SKM-1 (cell line): ENCODE measurements at regions not wholly inside any gene's neighbourhood (a gene's known extent, or its start where the extent isn't known, plus 50 kb on each side); places are given as distances from the start of the nearest gene placed in this dataset.
"Not testable (repeated sequence)": the region's sequence is repeated elsewhere in the genome, so short reads cannot be mapped to it uniquely, and the experiment has no call there.

Source experiments
- DNase-seq: peaks from one replicate; lab custom pipeline; 2025; ENCODE audit not compliant: unreplicated experiment; lab: John Stamatoyannopoulos, UW

DNA sequence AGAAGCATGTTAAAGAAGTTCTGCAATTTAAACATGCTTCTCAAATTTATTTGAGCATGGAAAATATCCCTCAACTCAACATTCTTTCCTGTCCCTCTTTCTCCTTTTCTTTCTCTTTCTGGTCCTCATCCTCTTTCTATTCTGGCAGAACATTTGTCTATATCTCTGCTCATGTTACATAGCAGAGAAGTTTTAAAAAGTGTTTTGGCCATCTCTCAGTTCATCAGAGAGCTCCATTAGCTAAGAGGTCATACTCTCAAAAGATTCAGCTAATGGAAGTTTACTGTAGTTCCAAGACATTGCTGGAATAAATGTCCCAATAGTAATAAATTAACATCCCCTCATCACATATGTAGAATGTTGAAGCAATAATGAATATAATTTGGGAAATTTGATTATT lies 53.5 kb downstream of the XCL2 start:
- DNase-seq = no peak

DNA sequence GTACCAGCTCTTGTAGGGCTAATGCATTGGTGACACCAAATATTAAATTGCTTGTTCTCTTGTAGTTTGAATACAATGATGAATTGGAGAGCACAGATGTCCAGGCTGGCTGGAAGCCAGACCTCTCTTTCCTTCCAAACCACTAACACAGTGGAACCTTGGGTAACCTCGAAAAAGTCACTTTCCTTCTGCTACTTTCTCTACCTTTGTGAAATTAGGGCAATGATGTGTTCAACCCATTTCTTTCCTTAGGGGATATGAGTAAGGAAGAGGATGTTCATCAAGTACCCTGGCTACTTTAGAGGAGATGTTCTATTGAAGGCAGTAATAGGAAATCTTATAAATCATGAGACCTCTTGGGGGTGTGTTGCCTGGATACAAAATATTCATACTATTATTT lies 55.7 kb downstream of the XCL2 start:
- DNase-seq = no peak

DNA sequence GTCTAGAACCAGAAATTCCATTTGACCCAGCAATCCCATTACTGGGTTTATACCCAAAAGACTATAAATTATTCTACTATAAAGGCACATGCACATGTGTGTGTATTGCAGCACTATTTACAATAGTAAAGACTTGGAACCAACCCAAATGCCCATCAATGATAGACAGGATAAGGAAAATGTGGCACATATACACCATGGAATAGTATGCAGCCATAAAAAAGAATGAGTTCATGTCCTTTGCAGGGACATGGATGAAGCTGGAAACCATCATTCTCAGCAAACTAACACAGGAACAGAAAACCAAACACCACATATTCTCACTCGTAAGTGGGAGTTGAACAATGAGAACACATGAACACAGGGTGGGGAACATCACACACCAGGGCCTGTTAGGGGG lies 57.0 kb downstream of the XCL2 start:
- DNase-seq = not testable (repeated sequence)

DNA sequence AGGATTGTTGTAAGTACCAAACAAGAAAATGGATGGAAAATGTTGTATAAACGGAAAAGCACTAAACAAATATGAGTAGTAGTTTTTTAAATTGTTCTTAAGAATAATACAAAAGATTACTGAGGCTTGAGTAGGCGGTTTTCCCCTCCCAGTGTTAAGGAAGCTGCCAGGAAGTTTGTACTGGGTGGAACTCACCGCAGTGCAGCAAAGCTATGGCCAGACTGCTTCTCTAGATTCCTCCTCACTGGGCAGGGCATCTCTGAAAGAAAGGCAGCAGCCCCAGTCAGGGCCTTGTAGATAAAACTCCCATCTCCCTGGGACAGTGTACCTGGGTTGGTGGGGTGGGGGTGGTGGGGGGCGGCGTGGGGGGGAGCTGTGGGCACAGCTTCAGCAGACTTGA lies 58.7 kb downstream of the XCL2 start:
- no peak for DNase-seq

DNA sequence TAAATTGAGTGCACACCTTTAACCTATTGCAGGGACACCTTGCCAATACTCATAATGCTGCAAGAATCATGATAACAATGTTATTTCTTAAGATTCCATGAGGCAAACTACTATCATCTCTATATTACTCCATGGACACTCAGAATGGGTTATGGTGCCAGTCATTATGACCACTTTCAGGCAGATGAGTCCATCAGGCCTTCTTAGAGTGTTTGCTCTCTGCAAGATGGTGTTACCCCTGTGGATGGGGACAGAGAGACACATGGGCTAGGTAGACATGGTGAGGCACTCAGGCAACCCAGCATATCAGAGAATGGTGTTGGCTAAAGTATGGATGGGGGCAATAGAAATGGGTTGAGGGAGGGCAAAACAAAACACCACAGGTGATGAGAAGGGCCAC lies 59.7 kb downstream of the XCL2 start:
- DNase-seq = no peak

DNA sequence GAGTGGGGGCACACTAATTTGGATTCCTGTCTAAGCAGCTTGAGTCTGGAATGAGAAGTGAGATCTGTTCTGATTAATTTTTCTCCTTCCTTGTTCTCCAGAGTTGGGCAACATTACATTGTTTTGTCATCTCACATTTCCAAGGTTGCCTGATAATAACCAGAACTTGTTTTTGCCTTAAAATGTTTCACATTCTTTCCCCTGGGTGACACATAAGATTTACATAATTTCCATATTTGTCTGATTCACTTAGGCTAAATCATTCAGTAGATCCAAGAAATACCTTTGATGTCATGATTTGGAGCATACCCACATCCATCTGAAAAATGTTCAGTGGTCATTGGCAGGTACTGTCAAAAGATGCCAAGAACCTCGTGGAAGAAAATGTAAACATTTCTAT lies 60.3 kb downstream of the XCL2 start:
- DNase-seq = no peak

DNA sequence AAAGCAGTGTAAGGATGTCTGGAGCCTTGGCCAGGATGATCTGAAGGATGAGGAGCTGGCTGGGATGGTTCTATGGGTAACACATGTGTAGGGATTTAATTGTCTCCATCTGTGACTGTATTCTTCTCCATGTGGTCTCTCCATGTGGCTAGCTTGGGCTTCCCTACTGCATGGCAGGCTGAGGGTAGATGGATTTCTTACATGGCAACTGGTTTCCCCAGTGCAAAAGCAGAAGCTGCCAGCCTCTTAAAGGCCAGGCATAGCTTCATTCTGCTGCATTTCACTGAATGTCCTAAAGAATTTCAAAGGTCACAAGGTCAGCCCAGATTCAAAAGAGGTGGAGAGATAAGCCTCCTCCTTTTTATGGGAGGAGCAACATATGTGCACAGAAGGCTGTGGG lies 61.7 kb downstream of the XCL2 start:
- DNase-seq = no peak

DNA sequence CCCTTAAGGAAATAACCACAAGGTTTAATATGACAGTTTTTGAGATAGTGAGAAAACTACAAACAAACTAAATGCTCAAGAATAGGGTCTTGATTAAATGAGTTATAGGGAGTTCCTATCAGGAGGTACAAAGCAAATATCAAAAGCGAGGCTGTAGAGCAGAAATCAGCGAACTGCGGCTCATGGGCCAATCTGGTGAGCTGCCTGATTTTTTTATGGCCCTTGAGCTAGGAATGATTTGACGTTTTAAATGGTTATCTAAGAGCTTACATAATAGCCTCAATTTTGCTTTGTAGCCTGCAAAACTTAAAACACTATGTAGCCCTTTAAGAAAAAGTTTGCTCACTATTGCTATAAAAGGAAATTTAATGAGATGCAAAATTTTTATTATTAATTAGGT lies 62.2 kb downstream of the XCL2 start:
- DNase-seq = no peak

DNA sequence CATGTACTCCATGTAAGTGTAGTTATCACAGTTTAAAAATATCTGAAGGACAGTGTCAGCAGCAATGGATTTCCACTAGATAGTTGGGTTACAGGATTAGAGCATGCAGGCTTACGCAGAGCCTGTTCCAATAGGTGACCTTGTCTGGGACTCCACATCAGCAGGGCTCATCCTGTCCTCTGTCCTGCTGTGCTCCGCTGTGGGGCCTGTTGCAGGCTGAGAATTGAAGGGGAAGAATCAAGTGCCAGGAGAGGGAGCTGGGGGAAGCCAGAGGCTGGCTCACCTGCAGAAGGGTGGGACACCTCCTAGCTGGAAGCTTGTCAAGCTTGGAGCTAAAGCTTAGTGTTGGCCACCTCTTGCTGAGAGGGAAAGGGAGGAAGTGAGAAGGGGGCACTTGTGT lies 62.8 kb downstream of the XCL2 start:
- DNase-seq = no peak

DNA sequence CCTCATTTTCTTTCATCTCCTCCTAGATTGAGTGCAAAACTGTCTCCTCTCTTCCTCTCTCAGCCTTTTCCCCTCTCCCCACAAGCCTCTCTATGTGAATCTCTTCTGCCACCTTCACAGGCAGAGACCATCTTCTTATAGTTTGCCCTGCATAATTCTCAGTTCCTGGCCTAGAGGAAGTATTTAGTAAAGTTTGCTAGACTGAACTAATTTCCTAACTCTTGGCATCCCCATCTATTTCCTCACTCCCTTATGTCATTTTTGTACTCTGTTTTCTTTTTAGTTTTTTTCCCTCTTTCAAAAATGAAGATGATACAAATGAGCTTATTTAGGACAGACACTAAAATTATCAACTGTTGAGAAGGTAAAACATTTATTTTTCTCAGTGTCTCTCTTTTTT lies 66.0 kb downstream of the XCL2 start:
- DNase-seq = peak; percentile 38

DNA sequence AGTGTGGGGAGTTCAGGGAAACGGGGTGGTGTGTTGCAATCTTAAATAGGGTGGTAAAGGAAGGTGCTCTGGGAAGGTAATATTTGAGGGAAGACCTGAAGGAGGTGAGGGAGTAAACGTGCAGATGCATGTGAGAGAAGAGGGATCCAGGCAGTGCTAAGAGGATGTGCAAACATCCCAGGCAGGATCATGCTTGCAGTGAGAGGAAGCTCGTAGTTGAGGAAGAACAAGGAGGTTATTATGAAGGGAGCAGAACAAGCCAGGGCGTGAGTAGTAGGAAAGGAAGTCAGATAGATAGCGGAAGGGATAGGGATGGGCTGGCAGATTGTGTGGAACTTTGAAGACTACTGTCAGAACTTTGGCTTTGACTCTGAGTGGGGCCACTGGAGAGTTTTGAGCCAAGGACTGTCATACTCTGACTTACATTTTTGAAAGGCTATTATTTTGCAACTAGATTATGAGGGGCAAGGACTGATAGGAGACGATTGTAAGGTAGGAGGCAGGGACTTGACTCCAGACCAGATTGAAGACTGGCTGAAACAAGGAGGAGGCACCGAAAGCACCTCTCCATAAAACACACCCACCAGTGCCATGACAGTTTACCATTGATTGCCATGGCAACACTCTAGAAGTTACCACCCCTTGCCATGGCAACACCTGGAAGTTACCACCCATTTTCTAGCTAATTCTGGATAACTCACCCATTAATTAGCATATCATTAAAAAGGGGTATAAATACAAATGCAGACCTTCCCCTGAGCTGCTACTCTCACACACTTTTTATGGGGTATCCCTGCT lies 67.0 kb downstream of the XCL2 start:
- DNase-seq = no peak

DNA sequence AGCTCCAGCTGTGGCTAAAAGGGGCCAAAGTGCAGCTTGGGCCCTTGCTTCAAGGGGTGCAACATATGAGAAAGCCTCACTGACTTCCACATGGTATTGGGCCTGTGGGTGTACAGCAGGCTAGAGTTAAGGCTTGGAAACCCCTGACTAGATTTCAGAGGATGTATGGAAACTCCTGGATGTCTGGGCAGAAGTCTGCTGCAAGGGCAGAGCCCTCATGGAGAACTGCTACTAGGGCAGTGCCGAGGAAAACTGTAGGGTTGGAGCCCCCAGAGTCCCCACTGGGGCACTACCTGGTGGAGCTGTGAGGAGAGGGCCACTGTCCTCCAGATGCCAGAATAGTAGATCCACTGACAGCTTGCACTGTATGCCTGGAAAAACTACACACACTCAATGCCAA lies 69.5 kb downstream of the XCL2 start:
- no peak for DNase-seq

DNA sequence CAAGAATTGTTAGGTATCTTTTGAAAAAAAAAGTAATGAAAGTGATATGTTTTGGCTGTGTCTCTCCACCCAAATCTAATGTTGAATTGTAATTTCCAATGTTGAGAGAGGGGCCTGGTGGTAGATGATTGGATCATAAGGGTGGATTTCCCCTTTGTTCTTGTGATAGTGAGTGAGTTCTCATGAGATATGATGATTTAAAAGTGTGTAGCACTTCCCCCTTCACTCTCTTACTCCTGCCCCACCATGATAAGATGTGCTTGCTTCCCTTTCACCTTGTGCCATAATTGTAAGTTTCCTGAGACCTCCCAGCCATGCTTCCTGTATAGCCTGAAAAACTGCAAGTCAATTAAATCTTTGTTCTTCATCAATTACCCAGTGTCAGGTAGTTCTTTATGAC lies 70.7 kb downstream of the XCL2 start:
- DNase-seq = no peak

DNA sequence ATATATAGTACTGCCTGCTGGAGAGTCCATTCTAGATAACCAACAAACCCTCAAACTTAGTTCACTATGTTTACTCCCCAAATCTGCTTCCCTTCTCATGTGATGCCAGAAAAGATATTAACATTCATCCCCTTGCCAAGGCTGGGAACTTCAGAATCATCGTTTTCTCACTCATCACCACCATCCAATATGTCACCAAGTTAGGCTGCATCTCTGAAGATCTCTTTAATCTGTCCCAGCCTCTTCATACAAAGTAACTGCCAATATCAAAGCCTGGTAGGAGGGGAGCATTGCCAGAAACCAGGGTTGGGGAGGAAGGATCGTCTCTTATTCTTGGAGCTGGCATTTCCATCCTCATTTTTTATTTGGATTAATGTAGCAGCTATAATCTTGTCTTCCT lies 71.6 kb downstream of the XCL2 start:
- DNase-seq = no peak

DNA sequence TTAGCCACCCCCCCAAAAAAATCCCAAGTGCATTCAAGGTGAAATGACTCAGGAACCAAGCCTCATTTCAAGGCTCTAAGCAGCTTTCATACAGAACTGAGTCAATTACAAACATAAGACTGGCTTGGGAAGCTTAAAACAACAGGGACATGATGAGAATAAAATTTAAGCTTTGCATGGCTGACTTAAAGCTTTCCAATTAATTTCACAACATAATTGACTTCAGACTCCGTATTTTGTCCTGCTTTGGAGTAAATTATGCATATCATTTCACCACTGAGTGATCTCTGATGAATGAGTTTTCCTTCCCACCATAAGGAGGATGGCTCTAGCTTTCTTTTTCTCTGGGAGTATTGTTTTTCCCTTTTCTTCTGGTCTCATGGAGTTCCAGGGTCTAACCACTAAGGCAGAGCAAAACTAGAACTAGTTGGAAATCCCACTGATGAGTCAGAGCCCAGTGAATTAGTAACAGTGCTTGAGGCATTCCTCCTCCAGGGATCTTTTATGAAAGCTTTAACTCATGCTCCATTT lies 72.8 kb downstream of the XCL2 start:
- no peak for DNase-seq

DNA sequence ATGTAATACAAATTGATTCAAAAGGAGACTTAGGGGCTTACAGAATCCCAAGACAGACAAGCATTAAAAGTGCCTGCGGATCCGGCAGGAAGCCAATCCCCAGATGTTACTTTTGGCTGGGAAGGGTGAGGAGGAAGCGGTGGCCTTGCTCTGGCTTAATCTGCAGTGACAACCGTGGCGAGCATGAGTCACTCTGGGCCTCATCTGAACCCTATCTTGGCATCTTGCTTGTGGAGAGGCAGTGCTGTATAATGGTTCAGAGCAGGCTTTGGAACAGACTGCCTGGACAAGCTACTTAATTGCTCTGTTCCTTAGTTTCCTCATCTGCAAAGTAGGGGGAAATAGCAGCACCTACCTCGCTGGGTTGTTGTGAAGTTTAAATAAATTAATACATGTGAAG lies 74.1 kb downstream of the XCL2 start:
- no peak for DNase-seq

DNA sequence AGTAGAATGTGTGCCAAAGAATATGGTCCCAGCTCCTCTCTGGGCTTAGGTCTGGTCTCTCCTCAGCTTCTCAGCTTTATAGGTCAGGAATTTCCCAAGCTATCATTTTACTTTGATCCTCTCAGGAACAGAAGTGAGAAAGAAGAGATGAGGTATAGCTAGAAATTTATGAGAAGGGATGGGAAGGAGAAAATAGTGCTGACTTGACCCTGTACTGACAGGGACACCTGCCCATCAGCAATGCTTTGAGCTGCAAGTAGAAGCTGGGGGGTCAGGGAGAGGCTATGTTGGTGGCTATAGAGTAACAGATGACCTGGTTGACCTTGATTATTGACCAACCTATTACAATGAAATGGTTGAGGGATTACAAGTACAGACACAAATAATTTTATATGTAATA lies 75.0 kb downstream of the XCL2 start:
- DNase-seq = no peak

DNA sequence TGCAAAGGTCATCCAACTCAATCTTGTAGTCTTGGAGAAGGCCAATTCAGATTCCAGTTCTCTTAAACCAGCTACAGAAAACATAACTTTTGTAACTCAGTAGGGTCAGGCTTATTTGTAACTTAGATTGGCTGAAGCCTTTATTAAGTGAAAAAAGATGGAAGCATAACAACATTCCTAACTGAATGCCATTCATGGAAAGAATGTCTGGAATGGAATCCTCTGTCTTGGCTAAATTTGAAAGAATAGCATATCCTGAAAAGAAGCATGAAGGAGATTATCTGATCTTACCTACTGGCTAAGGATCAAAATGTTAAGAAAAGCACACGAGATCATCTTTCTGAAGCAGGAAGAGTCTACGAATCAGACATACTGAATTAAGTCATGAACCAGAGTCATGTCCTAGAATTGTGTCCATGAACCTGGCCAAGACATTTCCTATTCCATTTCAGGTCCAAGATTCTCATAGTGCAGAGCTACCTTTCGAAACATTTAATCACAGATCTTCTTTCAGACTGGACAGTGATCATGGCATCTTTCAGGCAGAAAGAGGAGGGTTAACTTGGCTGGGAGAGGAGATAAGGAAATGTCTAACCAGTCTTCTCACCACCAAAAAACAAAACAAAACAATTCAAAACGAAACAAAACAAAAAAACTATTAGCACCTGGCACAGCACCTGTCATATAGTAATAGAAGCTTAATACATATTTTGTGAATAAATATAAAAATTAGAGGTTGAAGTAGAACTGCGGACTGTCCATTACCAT lies 75.6 kb downstream of the XCL2 start:
- no peak for DNase-seq

DNA sequence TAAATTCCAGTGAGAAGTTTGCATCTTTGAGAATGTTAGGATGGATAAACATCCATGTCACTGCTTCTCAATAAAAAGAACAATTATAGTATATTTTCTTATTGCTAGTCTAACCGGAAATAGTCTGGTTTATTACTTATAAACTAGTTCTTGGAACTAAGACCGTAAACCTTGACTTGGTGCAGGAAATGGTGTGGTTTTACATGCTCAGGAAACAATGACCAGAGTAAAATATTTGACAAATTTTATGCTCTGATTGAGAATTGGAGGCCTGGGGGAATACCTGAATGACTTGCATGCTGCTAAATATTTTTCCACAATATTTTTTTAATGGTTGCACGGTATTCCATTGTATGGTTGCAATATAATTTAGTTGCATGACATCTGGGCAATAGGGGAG lies 76.3 kb downstream of the XCL2 start:
- no peak for DNase-seq

DNA sequence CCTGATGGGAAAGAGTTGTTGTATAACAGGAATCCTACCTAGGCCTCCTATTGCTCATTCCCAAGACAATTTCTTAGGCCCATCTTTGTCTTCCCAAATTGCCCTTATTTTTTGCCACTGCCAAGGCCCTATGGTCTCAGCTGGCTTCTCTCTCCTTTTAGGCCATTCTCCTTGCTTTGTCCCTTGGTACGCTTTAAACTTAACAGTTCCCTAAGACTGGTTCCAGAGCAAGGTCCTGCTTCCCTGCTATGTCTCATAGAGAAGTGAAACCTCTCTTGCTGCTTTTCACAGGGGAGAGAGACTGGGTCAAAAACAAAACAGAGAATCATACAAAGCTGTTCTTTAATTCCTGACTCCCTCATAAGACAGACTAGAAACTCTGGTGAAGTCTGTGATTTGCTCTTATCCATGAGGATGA lies 77.1 kb downstream of the XCL2 start:
- DNase-seq = no peak

DNA sequence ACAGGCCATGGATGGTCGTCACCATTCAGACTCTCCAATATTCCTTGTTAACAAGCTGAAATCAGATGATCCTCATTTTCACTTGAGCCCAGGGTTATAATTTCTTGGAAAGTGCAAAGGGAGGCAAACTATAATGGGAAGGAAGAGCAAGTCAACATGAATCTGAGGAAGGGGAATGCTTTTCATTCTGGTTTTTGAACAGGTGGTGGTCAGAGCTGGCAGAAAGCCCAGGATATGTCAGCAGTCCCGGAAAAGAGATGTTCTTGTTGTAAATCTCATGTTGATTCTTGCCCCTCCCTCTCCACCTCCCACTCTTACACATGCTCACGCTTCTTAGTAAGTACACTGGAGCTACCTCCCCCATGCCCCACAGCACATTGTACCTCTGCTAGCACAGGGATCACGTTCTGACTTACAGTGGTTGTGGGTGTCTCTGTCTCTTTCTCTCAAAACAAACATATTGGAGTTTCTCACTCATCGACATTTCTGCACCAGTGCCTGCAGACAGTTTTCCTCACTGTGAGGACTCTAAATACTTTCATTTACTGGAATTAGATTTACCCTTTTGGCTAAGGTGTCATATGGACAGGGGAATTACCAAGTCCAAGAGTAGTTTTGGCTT lies 77.6 kb downstream of the XCL2 start:
- no peak for DNase-seq

DNA sequence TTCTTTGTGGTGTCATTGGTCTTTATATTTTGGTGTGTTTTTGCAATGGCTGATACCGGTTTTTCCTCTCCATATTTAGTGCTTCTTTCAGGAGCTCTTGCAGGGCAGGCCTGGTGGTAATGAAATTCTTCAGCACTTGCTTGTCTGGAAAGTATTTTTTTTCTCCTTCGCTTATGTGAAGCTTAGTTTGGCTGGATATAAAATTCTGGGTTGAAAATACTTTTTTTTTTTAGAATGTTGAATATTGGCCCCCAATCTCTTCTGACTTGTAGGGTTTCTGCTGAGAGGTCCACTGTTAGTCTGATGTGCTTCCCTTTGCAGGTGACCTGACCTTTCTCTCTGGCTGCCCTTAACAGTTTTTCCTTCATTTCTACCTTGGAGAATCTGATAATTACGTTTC lies 82.7 kb downstream of the XCL2 start:
- DNase-seq = not testable (repeated sequence)
